ENCODE measurements at regions not wholly inside any gene's neighbourhood (a gene's known extent, or its start where the extent isn't known, plus 50 kb on each side); places are given as distances from the start of the nearest gene placed in this dataset.

DNA sequence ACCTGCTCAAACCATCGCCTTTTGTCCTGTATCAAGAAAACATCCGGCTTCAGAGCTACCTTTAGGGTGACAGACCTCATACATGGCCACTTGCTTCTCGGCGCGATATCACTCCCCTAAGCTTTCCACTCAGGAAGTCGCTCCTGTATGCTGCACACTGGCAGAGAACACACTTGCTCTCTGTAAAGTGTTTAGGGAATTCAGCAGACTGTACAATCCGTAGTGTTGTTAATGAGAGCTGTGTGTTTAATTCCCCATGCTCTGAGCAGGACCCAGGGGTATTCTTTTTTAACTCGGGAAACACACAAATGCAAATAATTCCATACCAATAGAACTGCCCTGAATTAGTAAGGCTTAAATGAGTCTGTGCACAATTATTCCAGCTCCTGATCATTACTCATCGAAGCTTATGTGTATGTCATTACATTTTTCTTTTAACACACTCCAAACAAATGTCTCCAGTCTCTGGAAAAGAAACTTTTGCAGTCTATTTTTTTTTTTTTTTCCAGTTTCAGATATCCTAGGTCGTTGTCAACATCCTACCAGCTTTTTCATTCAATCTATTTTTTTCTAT lies 338.7 kb upstream of the ARID1B start:
- TF ChIP-seq, protein P1, sequence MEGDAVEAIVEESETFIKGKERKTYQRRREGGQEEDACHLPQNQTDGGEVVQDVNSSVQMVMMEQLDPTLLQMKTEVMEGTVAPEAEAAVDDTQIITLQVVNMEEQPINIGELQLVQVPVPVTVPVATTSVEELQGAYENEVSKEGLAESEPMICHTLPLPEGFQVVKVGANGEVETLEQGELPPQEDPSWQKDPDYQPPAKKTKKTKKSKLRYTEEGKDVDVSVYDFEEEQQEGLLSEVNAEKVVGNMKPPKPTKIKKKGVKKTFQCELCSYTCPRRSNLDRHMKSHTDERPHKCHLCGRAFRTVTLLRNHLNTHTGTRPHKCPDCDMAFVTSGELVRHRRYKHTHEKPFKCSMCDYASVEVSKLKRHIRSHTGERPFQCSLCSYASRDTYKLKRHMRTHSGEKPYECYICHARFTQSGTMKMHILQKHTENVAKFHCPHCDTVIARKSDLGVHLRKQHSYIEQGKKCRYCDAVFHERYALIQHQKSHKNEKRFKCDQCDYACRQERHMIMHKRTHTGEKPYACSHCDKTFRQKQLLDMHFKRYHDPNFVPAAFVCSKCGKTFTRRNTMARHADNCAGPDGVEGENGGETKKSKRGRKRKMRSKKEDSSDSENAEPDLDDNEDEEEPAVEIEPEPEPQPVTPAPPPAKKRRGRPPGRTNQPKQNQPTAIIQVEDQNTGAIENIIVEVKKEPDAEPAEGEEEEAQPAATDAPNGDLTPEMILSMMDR (IDR thresholded peaks at IDR 0.05; ENCODE audit: low read length): no peak
- TF ChIP-seq EZH2 (optimal IDR thresholded peaks at IDR 0.05; ENCODE audit: low read depth, low read length) (no peak), EZH2phosphoT487 (IDR thresholded peaks at IDR 0.05; ENCODE audit: low read length) (no peak)
